ENCODE measurements at regions not wholly inside any gene's neighbourhood (a gene's known extent, or its start where the extent isn't known, plus 50 kb on each side); places are given as distances from the start of the nearest gene placed in this dataset.

GRCh38 chr5:24789611-24790351, 145.0 kb upstream of the CDH10 start:
- POLR2A ChIA-PET = no interaction called here
- Histone ChIP-seq H3K9me3 (ENCODE audit: control insufficient read depth, insufficient read depth, low read length) (peaks cover 3% of the 10 kb centered on the region; the same call in 1 of the 2 replicates), H3K27ac (ENCODE audit: low read depth, low read length) (no peak overlapping the region), H3K4me3 (ENCODE audit: low read depth, low read length) (no peak overlapping the region), H3K27me3 (ENCODE audit: control insufficient read depth, insufficient read depth, low read length) (no peaks in the 10 kb centered on the region)
- CTCF ChIA-PET = no interaction called here
- no peak for TF ChIP-seq CTCF (IDR thresholded peaks at IDR 0.05; ENCODE audit: low read depth, low read length)
- DNase-seq (ENCODE audit: low read depth, low spot score) = no peak

GRCh38 chr5:24788829-24789514, 144.2 kb upstream of the CDH10 start:
- Histone ChIP-seq H3K27me3 (ENCODE audit: control insufficient read depth, insufficient read depth, low read length) (no peaks in the 10 kb centered on the region), H3K4me3 (ENCODE audit: low read depth, low read length) (no peak overlapping the region), H3K9me3 (ENCODE audit: control insufficient read depth, insufficient read depth, low read length) (peaks cover 3% of the 10 kb centered on the region; the same call in 1 of the 2 replicates), H3K27ac (ENCODE audit: low read depth, low read length) (no peak overlapping the region)
- no peak for DNase-seq (ENCODE audit: low read depth, low spot score)
- POLR2A ChIA-PET = no interaction called here
- no peak for TF ChIP-seq CTCF (IDR thresholded peaks at IDR 0.05; ENCODE audit: low read depth, low read length)
- CTCF ChIA-PET = no interaction called here

GRCh38 chr5:24786108-24786507, 141.3 kb upstream of the CDH10 start:
- Histone ChIP-seq H3K4me3 (ENCODE audit: low read depth, low read length) (no peak overlapping the region), H3K27ac (ENCODE audit: low read depth, low read length) (no peak overlapping the region), H3K27me3 (ENCODE audit: control insufficient read depth, insufficient read depth, low read length) (no peaks in the 10 kb centered on the region), H3K9me3 (ENCODE audit: control insufficient read depth, insufficient read depth, low read length) (peaks cover 3% of the 10 kb centered on the region)
- POLR2A ChIA-PET = no interaction called here
- no peak for TF ChIP-seq CTCF (IDR thresholded peaks at IDR 0.05; ENCODE audit: low read depth, low read length)
- CTCF ChIA-PET = no interaction called here
- no peak for DNase-seq (ENCODE audit: low read depth, low spot score)

GRCh38 chr5:24783596-24783995, 138.8 kb upstream of the CDH10 start:
- no peaks in the 10 kb centered on the region for H3K27me3 ChIP-seq (ENCODE audit: control insufficient read depth, insufficient read depth, low read length)
- no peak overlapping the region for H3K4me3 ChIP-seq (ENCODE audit: low read depth, low read length)
- no peak for TF ChIP-seq CTCF (IDR thresholded peaks at IDR 0.05; ENCODE audit: low read depth, low read length)
- POLR2A ChIA-PET = no interaction called here
- CTCF ChIA-PET = no interaction called here
- peaks cover 3% of the 10 kb centered on the region for H3K9me3 ChIP-seq (ENCODE audit: control insufficient read depth, insufficient read depth, low read length)
- no peak overlapping the region for H3K27ac ChIP-seq (ENCODE audit: low read depth, low read length)
- no peak for DNase-seq (ENCODE audit: low read depth, low spot score)

GRCh38 chr5:24777392-24777791, 132.6 kb upstream of the CDH10 start:
- no peaks in the 10 kb centered on the region for H3K27me3 ChIP-seq (ENCODE audit: control insufficient read depth, insufficient read depth, low read length)
- no peak overlapping the region for H3K27ac ChIP-seq (ENCODE audit: low read depth, low read length)
- CTCF ChIA-PET = no interaction called here
- TF ChIP-seq CTCF (IDR thresholded peaks at IDR 0.05; ENCODE audit: low read depth, low read length) = no peak
- no peak overlapping the region for H3K4me3 ChIP-seq (ENCODE audit: low read depth, low read length)
- H3K9me3 ChIP-seq (ENCODE audit: control insufficient read depth, insufficient read depth, low read length) = peaks cover 3% of the 10 kb centered on the region; the same call in 1 of the 2 replicates
- no peak for DNase-seq (ENCODE audit: low read depth, low spot score)
- POLR2A ChIA-PET = no interaction called here

Data from AG04450 (cell line).